Activated B cell treated with CpG ODN at 0.5 μM for 24 hours (primary cell): ENCODE measurements at regions not wholly inside any gene's neighbourhood (a gene's known extent, or its start where the extent isn't known, plus 50 kb on each side); places are given as distances from the start of the nearest gene placed in this dataset.

Experiments
- ATAC-seq: fragments of 200-7000 bp; cut with Tn5 transposase; one replicate; pipeline ENCODE4 v1.10.0; 2021; ENCODE audit warnings: low read depth, mild to moderate bottlenecking, moderate library complexity
- CTCF ChIA-PET: fragments of 350-600 bp; sonication (Branson Sonifier 250); formaldehyde crosslinking; loops from one replicate; lab custom pipeline; 2021; ENCODE audit warnings: antibody characterized with exemption; lab: Charles Lee
- POLR2A ChIA-PET: fragments of 350-600 bp; sonication (Branson Sonifier 250); formaldehyde crosslinking; loops from one replicate; lab custom pipeline; 2021; ENCODE audit warnings: antibody characterized with exemption; lab: Charles Lee
- DNase-seq: peaks from one replicate; pipeline ENCODE4 v3.0.0; 2022
- H3K27ac Mint-ChIP-seq: one replicate; pipeline ENCODE4 v1.8.0; 2020; ENCODE audit warnings: mixed read lengths
- H3K27me3 Mint-ChIP-seq: one replicate; pipeline ENCODE4 v1.8.0; 2021; ENCODE audit warnings: mixed read lengths
- H3K36me3 Mint-ChIP-seq: one replicate; pipeline ENCODE4 v1.8.0; 2021; ENCODE audit warnings: low read depth, mixed read lengths
- H3K4me1 Mint-ChIP-seq: one replicate; pipeline ENCODE4 v1.8.0; 2021; ENCODE audit warnings: mixed read lengths
- H3K4me3 Mint-ChIP-seq: one replicate; pipeline ENCODE4 v1.8.0; 2020; ENCODE audit warnings: mild to moderate bottlenecking, mixed read lengths
- H3K9me3 Mint-ChIP-seq: one replicate; pipeline ENCODE4 v1.8.0; 2020; ENCODE audit warnings: mixed read lengths
- CTCF ChIP-seq: fragments of 200-600 bp; IDR thresholded peaks from one replicate; pipeline ENCODE4 v1.8.0; 2022; ENCODE audit warnings: antibody characterized with exemption, mild to moderate bottlenecking
- intact Hi-C: fragments of 100-400 bp; cut with micrococcal nuclease; formaldehyde crosslinking; loops from one replicate; pipeline ENCODE4 v1.15.1; 2024

DNA sequence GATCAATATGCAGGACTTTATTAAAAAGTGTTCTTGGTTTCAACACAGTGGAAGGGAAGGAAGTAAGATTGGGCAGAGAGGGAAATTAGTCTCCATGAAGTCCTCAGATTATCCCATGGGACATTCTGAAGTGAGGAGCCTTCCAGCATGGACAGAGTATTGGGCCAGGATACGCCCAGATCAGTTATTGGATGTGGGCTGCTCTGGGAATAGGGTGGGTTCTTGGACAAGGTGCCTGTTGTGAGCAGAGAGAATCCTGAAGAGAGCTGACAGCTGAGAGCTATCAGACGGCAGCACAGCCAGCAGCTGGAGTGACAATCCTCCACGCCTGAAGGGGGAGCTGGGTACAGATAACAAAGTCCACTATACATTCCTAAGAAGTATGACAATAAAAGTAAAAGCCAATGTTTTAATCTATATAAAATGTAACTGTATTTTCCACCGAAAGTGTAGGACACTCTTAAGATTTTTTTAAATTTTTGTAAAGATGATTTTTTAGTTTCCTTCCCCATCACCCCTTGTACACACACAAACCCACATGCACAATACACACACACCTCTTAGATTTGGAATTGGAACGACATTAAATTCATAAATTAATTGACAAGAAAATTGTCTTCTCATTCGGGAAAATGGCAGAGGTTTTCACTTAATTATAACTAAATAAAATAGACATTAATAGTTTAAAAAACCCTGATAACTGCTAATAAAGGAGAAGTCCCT is 107.8 kb downstream of the FBXO5 start:
- POLR2A ChIA-PET, result no interaction called here
- Mint-ChIP-seq H3K27ac (no peak overlapping the region), H3K4me1 (no peaks in the 10 kb centered on the region), H3K9me3 (peaks cover 7% of the 10 kb centered on the region), H3K4me3 (no peak overlapping the region), H3K36me3 (no peaks in the 10 kb centered on the region), H3K27me3 (peaks cover 6% of the 10 kb centered on the region)
- CTCF ChIA-PET, result no interaction called here
- intact Hi-C loops, result no loop called here
- DNase-seq (no peak), ATAC-seq (no peak)
- TF ChIP-seq CTCF, result no peak

- H3K27me3 Mint-ChIP-seq, result peaks cover 8% of the 10 kb centered on the region
- no peaks in the 10 kb centered on the region for H3K36me3 Mint-ChIP-seq
- no peaks in the 10 kb centered on the region for H3K4me1 Mint-ChIP-seq
- peaks cover 15% of the 10 kb centered on the region for H3K9me3 Mint-ChIP-seq
- no peak for DNase-seq
- ChIA-PET CTCF (no interaction called here), POLR2A (no interaction called here)
- ATAC-seq, result no peak
- H3K4me3 Mint-ChIP-seq, result no peak overlapping the region
- TF ChIP-seq CTCF, result no peak
- no peak overlapping the region for H3K27ac Mint-ChIP-seq
- intact Hi-C loops, result no loop called here
These were observed 103.2 kb downstream of the FBXO5 start for GRCh38 chr6:152879681-152880080.

DNA sequence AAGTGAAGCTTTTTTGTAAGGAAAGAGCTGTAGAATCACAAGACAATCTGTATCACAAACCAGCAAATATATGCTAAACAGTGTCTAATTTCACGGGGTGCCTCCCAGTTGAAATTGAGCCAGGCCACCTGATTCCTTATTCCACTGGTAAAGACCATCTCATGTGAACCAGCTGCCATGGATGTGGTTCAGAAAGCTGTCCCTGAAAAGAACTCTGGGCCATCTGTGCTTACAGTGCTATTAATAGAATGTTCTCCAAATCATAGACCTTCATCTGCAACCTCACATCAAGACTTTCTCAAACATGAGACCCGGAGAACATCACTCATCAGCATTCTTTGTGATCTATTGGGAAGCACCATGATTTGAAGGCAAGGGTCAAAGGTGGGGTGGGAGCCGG is 89.7 kb downstream of the FBXO5 start:
- H3K4me1 Mint-ChIP-seq, result no peaks in the 10 kb centered on the region
- ATAC-seq (no peak), DNase-seq (no peak)
- no peaks in the 10 kb centered on the region for H3K36me3 Mint-ChIP-seq
- no peak overlapping the region for H3K4me3 Mint-ChIP-seq
- no peak for TF ChIP-seq CTCF
- no peak overlapping the region for H3K27ac Mint-ChIP-seq
- intact Hi-C loops, result no loop called here
- ChIA-PET POLR2A (no interaction called here), CTCF (no interaction called here)
- no peaks in the 10 kb centered on the region for H3K9me3 Mint-ChIP-seq
- H3K27me3 Mint-ChIP-seq, result peaks cover 11% of the 10 kb centered on the region

- POLR2A ChIA-PET, result no interaction called here
- CTCF ChIA-PET, result no interaction called here
- Mint-ChIP-seq H3K9me3 (no peaks in the 10 kb centered on the region), H3K4me1 (no peaks in the 10 kb centered on the region), H3K27ac (no peak overlapping the region), H3K27me3 (peaks cover 6% of the 10 kb centered on the region), H3K4me3 (no peak overlapping the region), H3K36me3 (no peaks in the 10 kb centered on the region)
- no peak for ATAC-seq
- no peak for TF ChIP-seq CTCF
- no peak for DNase-seq
- intact Hi-C loops, result loop anchor here (1.0 kb wide), 1 partner anchor 33 kb away; no protein-coding TSS in a partner anchor
These were observed 85.9 kb downstream of the FBXO5 start for GRCh38 chr6:152896923-152897322.

- no peaks in the 10 kb centered on the region for H3K9me3 Mint-ChIP-seq
- no peaks in the 10 kb centered on the region for H3K36me3 Mint-ChIP-seq
- H3K27ac Mint-ChIP-seq, result no peak overlapping the region
- DNase-seq (peak; percentile 38), ATAC-seq (peak; percentile 85)
- ChIA-PET CTCF (interaction anchor here (1.0 kb wide), 1 partner anchor 128 kb away, joined by 3 read pairs; no protein-coding TSS in a partner anchor), POLR2A (no interaction called here)
- intact Hi-C loops, result loop anchor here (1.0 kb wide), 1 partner anchor 34 kb away; no protein-coding TSS in a partner anchor
- peaks cover 6% of the 10 kb centered on the region for H3K27me3 Mint-ChIP-seq
- H3K4me3 Mint-ChIP-seq, result no peak overlapping the region
- no peaks in the 10 kb centered on the region for H3K4me1 Mint-ChIP-seq
- TF ChIP-seq CTCF, result peak; percentile 73
These were observed 84.9 kb downstream of the FBXO5 start for GRCh38 chr6:152897807-152898399.
